ENCODE measurements at regions not wholly inside any gene's neighbourhood (a gene's known extent, or its start where the extent isn't known, plus 50 kb on each side); places are given as distances from the start of the nearest gene placed in this dataset.

GRCh38 chr19:30233375-30233774, 138.8 kb upstream of the ZNF536 start:
- no peak for DNase-seq
- no peaks in the 10 kb centered on the region for H3K9me3 ChIP-seq (replicated peaks)
- peaks cover 3% of the 10 kb centered on the region; the same call in 1 of the 2 replicates for H3K4me1 ChIP-seq
- H3K27ac ChIP-seq, result no peak overlapping the region
- no peaks in the 10 kb centered on the region for H3K27me3 ChIP-seq
- H3K36me3 ChIP-seq, result no peaks in the 10 kb centered on the region; the same call in 1 of the 2 replicates
- no peak overlapping the region for H3K4me3 ChIP-seq

GRCh38 chr19:30235946-30236345, 136.2 kb upstream of the ZNF536 start:
- Histone ChIP-seq H3K27ac (no peak overlapping the region), H3K27me3 (no peaks in the 10 kb centered on the region), H3K9me3 (replicated peaks) (no peaks in the 10 kb centered on the region), H3K4me1 (no peaks in the 10 kb centered on the region), H3K36me3 (peaks cover 2% of the 10 kb centered on the region; the same call in 1 of the 2 replicates), H3K4me3 (no peak overlapping the region)
- DNase-seq, result no peak

GRCh38 chr19:30236587-30236986, 135.6 kb upstream of the ZNF536 start:
- peaks cover 2% of the 10 kb centered on the region; the same call in 1 of the 2 replicates for H3K36me3 ChIP-seq
- no peak for DNase-seq
- H3K4me3 ChIP-seq, result no peak overlapping the region
- no peaks in the 10 kb centered on the region for H3K27me3 ChIP-seq
- H3K27ac ChIP-seq, result no peak overlapping the region
- no peaks in the 10 kb centered on the region for H3K9me3 ChIP-seq (replicated peaks)
- H3K4me1 ChIP-seq, result no peaks in the 10 kb centered on the region

- Histone ChIP-seq H3K27me3 (no peaks in the 10 kb centered on the region), H3K27ac (no peak overlapping the region)
Observed at GRCh38 chr19:30237140-30237539, 135.0 kb upstream of the ZNF536 start.

GRCh38 chr19:30240904-30241695, 131.1 kb upstream of the ZNF536 start:
- no peak overlapping the region for H3K27ac ChIP-seq
- H3K9me3 ChIP-seq (replicated peaks), result no peaks in the 10 kb centered on the region
- no peak for DNase-seq
- no peaks in the 10 kb centered on the region for H3K27me3 ChIP-seq
- peaks cover 2% of the 10 kb centered on the region; the same call in 1 of the 2 replicates for H3K36me3 ChIP-seq
- H3K4me3 ChIP-seq, result no peak overlapping the region
- H3K4me1 ChIP-seq, result no peaks in the 10 kb centered on the region

More at GRCh38 chr19:30237140-30237539, 135.0 kb upstream of the ZNF536 start:
- Histone ChIP-seq H3K4me1 (no peaks in the 10 kb centered on the region), H3K4me3 (no peak overlapping the region), H3K36me3 (peaks cover 2% of the 10 kb centered on the region; the same call in 1 of the 2 replicates), H3K9me3 (replicated peaks) (no peaks in the 10 kb centered on the region)
- DNase-seq, result no peak

- no peaks in the 10 kb centered on the region for H3K4me1 ChIP-seq
- no peak overlapping the region for H3K4me3 ChIP-seq
- no peaks in the 10 kb centered on the region for H3K27me3 ChIP-seq
- no peak overlapping the region for H3K27ac ChIP-seq
- 0 out of 2 replicates have a peak, but pooled peaks cover 6% of the 10 kb centered on the region for H3K36me3 ChIP-seq
- no peak for DNase-seq
- no peaks in the 10 kb centered on the region for H3K9me3 ChIP-seq (replicated peaks)
Observed at GRCh38 chr19:30244533-30244932, 127.7 kb upstream of the ZNF536 start.

GRCh38 chr19:30245401-30246039, 126.7 kb upstream of the ZNF536 start:
- Histone ChIP-seq H3K4me1 (no peaks in the 10 kb centered on the region), H3K4me3 (no peak overlapping the region), H3K9me3 (replicated peaks) (no peaks in the 10 kb centered on the region), H3K27me3 (no peaks in the 10 kb centered on the region), H3K36me3 (0 out of 2 replicates have a peak, but pooled peaks cover 6% of the 10 kb centered on the region), H3K27ac (no peak overlapping the region)
- no peak for DNase-seq

GRCh38 chr19:30249911-30250310, 122.3 kb upstream of the ZNF536 start:
- H3K27me3 ChIP-seq, result no peaks in the 10 kb centered on the region
- H3K27ac ChIP-seq, result no peak overlapping the region
- no peak for DNase-seq

GRCh38 chr19:30252214-30252613, 120.0 kb upstream of the ZNF536 start:
- Histone ChIP-seq H3K27ac (no peak overlapping the region), H3K9me3 (replicated peaks) (no peaks in the 10 kb centered on the region), H3K4me1 (no peaks in the 10 kb centered on the region; the same call in 1 of the 2 replicates), H3K4me3 (no peak overlapping the region), H3K27me3 (no peaks in the 10 kb centered on the region), H3K36me3 (0 out of 2 replicates have a peak, but pooled peaks cover 6% of the 10 kb centered on the region)
- no peak for DNase-seq

More at GRCh38 chr19:30249911-30250310, 122.3 kb upstream of the ZNF536 start:
- no peaks in the 10 kb centered on the region; the same call in 1 of the 2 replicates for H3K4me1 ChIP-seq
- H3K36me3 ChIP-seq, result 0 out of 2 replicates have a peak, but pooled peaks cover 6% of the 10 kb centered on the region
- no peaks in the 10 kb centered on the region for H3K9me3 ChIP-seq (replicated peaks)
- no peak overlapping the region for H3K4me3 ChIP-seq

GRCh38 chr19:30253581-30253996, 118.6 kb upstream of the ZNF536 start:
- H3K27ac ChIP-seq, result no peak overlapping the region
- no peaks in the 10 kb centered on the region; the same call in 1 of the 2 replicates for H3K4me1 ChIP-seq
- H3K4me3 ChIP-seq, result no peak overlapping the region
- H3K36me3 ChIP-seq, result 0 out of 2 replicates have a peak, but pooled peaks cover 5% of the 10 kb centered on the region
- no peak for DNase-seq
- no peaks in the 10 kb centered on the region for H3K27me3 ChIP-seq
- no peaks in the 10 kb centered on the region for H3K9me3 ChIP-seq (replicated peaks)

GRCh38 chr19:30254158-30254557, 118.0 kb upstream of the ZNF536 start:
- H3K9me3 ChIP-seq (replicated peaks), result no peaks in the 10 kb centered on the region
- no peak for DNase-seq
- H3K4me1 ChIP-seq, result no peaks in the 10 kb centered on the region; the same call in 1 of the 2 replicates
- H3K36me3 ChIP-seq, result 0 out of 2 replicates have a peak, but pooled peaks cover 2% of the 10 kb centered on the region
- H3K4me3 ChIP-seq, result no peak overlapping the region
- no peaks in the 10 kb centered on the region for H3K27me3 ChIP-seq
- H3K27ac ChIP-seq, result no peak overlapping the region

- no peak overlapping the region for H3K27ac ChIP-seq
- H3K36me3 ChIP-seq, result 0 out of 2 replicates have a peak, but pooled peaks cover 2% of the 10 kb centered on the region
- H3K4me1 ChIP-seq, result no peaks in the 10 kb centered on the region; the same call in 1 of the 2 replicates
- no peak for DNase-seq
- no peaks in the 10 kb centered on the region for H3K9me3 ChIP-seq (replicated peaks)
- H3K4me3 ChIP-seq, result no peak overlapping the region
- H3K27me3 ChIP-seq, result no peaks in the 10 kb centered on the region
Observed at GRCh38 chr19:30254789-30255188, 117.4 kb upstream of the ZNF536 start.

GRCh38 chr19:30255791-30256495, 116.2 kb upstream of the ZNF536 start:
- no peak overlapping the region for H3K27ac ChIP-seq
- H3K4me3 ChIP-seq, result no peak overlapping the region
- H3K27me3 ChIP-seq, result no peaks in the 10 kb centered on the region
- no peaks in the 10 kb centered on the region; the same call in 1 of the 2 replicates for H3K4me1 ChIP-seq
- 0 out of 2 replicates have a peak, but pooled peaks cover 2% of the 10 kb centered on the region for H3K36me3 ChIP-seq
- no peaks in the 10 kb centered on the region for H3K9me3 ChIP-seq (replicated peaks)
- no peak for DNase-seq

- no peaks in the 10 kb centered on the region for H3K9me3 ChIP-seq (replicated peaks)
- 0 out of 2 replicates have a peak, but pooled peaks cover 2% of the 10 kb centered on the region for H3K36me3 ChIP-seq
- DNase-seq, result no peak
- no peaks in the 10 kb centered on the region; the same call in 1 of the 2 replicates for H3K4me1 ChIP-seq
- H3K4me3 ChIP-seq, result no peak overlapping the region
- H3K27ac ChIP-seq, result no peak overlapping the region
- no peaks in the 10 kb centered on the region for H3K27me3 ChIP-seq
Observed at GRCh38 chr19:30256496-30256850, 115.7 kb upstream of the ZNF536 start.

Measured in SJCRH30 (cell line).